Peyer's patch (tissue), 4 donors: ENCODE measurements at regions not wholly inside any gene's neighbourhood (a gene's known extent, or its start where the extent isn't known, plus 50 kb on each side); places are given as distances from the start of the nearest gene placed in this dataset.

Experiments used
- DNase-seq, 3 donors: peaks; one replicate each; pipeline ENCODE4 v3.0.0-alpha.2; 2017 to 2019
- H3K27ac ChIP-seq, 4 donors: fragments of 200-600 bp; sonication (generic); one replicate each; pipeline ENCODE4 v1.5.1; 2016 to 2019
- H3K27me3 ChIP-seq, 2 donors: fragments of 200-600 bp; sonication (generic); one replicate each; pipeline ENCODE4 v1.5.1; 2019
- H3K36me3 ChIP-seq, 3 donors: fragments of 200-600 bp; sonication (generic); one replicate each; pipeline ENCODE4 v1.5.1; 2016 to 2019
- H3K4me1 ChIP-seq, 4 donors: fragments of 200-600 bp; sonication (generic); one replicate each; pipeline ENCODE4 v1.5.1; 2016 to 2019
- H3K4me3 ChIP-seq, 4 donors: fragments of 200-600 bp; sonication (generic); 1 replicate in 3 of 4; 2 replicates in 1 of 4; pipeline ENCODE4 v1.5.1; 2016 to 2019; ENCODE audit warnings: mild to moderate bottlenecking in 1 of 4
- H3K9me3 ChIP-seq, 4 donors: fragments of 200-600 bp; sonication (generic); one replicate each; pipeline ENCODE4 v1.5.1; 2016 to 2019; ENCODE audit warnings: mild to moderate bottlenecking in 1 of 4
- POLR2A ChIP-seq, 2 donors: fragments of 450-650 bp; IDR thresholded peaks; one replicate each; pipeline ENCODE4 v1.5.1; 2017; ENCODE audit warnings: antibody characterized with exemption in 2 of 2, mild to moderate bottlenecking in 2 of 2, moderate library complexity in 2 of 2
- TF ChIP-seq, protein P1 (sequence below), 6 experiments: fragments of 450-650 bp in 4 of 6; fragments of 200-600 bp in 2 of 6; sonication (generic) in 1 of 6; IDR thresholded peaks; one replicate each; pipeline ENCODE4 v1.5.1; 2017 to 2019; ENCODE audit warnings: antibody characterized with exemption in 6 of 6, mild to moderate bottlenecking in 3 of 6, moderate library complexity in 1 of 6

DNA sequence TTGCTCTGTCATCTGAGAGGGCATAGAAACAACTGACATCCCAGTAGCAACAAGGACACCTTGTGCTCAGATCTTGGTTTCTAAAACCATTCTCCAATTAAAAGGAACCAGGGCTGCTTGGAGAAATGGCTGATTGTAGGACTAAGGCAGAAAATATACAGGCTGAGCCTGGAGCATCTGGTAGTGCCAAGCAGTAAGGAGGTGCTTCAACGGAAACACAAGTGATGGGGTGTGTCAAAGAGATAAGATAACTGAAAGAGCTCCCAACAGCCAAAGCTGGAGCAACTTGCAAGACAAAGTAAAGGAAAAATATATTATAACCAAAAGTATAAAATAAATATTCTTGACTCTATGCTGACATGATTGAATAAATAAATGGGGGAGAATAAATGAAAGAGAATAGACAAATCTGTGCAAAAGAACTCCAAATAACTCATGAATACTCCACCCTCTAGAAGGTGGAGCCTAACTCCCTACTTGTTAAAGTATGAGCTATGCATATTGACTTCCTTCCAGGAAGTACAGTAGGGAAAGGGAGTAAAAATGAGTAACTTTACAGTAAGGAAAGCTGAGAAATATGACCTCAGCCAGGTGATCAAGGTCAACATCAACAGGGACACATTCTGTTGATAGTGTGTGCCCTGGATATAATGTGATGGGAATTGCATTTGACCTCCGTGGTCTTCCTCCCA lies 162.4 kb downstream of the NOC3L start:
- DNase-seq = no peak
- no peak overlapping the region for H3K4me3 ChIP-seq
- H3K9me3 ChIP-seq = no peaks in the 10 kb centered on the region

DNA sequence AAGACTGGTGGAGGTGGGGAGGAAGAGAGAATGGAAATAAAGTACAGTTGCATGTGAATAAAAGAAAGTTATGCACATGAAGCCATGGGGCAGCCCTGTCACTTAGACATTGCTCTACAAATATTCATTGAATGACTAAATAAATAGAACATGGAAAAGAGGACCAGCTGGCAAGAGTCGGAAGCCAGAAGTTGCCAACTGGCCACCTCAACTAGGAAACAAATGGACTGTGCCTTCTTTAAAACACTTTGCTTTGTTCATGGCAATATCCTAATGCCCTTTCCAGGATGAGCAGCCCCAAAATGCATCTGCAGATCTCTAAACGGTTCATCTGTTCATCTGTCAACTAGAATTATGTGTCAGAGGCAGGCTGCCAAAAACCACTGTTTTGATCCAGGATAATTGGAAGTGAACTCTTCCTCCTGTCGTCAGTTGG lies 157.3 kb downstream of the NOC3L start:
- no peak for DNase-seq
- Histone ChIP-seq H3K36me3 (no peaks in the 10 kb centered on the region), H3K4me3 (no peak overlapping the region), H3K4me1 (no peaks in the 10 kb centered on the region), H3K27ac (no peak overlapping the region), H3K27me3 (no peaks in the 10 kb centered on the region), H3K9me3 (no peaks in the 10 kb centered on the region)
- TF ChIP-seq POLR2A (IDR thresholded peaks at IDR 0.05) = no peak
- TF ChIP-seq, protein P1, sequence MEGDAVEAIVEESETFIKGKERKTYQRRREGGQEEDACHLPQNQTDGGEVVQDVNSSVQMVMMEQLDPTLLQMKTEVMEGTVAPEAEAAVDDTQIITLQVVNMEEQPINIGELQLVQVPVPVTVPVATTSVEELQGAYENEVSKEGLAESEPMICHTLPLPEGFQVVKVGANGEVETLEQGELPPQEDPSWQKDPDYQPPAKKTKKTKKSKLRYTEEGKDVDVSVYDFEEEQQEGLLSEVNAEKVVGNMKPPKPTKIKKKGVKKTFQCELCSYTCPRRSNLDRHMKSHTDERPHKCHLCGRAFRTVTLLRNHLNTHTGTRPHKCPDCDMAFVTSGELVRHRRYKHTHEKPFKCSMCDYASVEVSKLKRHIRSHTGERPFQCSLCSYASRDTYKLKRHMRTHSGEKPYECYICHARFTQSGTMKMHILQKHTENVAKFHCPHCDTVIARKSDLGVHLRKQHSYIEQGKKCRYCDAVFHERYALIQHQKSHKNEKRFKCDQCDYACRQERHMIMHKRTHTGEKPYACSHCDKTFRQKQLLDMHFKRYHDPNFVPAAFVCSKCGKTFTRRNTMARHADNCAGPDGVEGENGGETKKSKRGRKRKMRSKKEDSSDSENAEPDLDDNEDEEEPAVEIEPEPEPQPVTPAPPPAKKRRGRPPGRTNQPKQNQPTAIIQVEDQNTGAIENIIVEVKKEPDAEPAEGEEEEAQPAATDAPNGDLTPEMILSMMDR (IDR thresholded peaks at IDR 0.05) = no peak

More for the DNA sequence above, 162.4 kb downstream of the NOC3L start:
- Histone ChIP-seq H3K36me3 (no peaks in the 10 kb centered on the region), H3K27ac (no peak overlapping the region), H3K27me3 (no peaks in the 10 kb centered on the region), H3K4me1 (no peaks in the 10 kb centered on the region)
- TF ChIP-seq, protein P1 (IDR thresholded peaks at IDR 0.05) = no peak
- no peak for TF ChIP-seq POLR2A (IDR thresholded peaks at IDR 0.05)

DNA sequence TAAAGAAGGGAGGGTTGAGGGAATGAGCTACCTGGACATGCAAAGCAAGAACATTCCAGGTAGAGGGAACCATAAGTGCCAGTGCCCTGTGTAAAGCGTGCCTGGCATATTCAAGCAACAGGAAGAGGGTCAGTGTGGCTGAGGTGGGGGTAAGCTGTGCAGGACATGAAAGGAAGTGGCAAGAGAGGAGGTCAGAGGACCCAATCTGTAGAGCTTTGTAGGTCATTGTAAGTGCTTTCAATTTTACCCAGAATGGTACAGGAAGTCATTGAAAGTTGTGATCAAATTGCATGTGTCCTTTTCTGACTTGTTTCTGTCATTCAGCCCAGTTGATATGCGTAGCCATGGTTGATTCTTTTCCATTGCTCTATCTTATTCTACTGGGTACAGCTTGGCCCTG lies 156.6 kb downstream of the NOC3L start:
- Histone ChIP-seq H3K4me1 (no peaks in the 10 kb centered on the region), H3K27ac (no peak overlapping the region)

DNA sequence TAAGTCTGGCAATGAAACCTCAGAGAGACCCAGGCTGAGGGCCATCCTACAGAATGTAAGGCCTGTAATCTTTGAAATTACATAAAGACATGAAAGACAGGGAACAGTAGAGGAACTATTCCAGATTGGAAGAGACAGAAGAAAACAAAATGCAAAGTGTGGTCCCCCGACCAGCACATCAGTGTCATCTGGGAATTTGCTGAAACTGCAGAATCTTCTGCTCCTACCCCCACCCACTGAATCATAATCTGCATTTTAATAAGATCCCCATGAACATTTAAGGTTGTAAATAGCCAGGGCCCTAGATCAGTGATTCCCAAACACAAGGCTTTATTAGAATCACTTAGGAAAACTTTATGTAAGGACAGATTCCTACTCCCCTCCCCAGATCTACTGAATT lies 154.4 kb downstream of the NOC3L start:
- Histone ChIP-seq H3K27me3 (no peaks in the 10 kb centered on the region), H3K27ac (no peak overlapping the region), H3K4me1 (no peaks in the 10 kb centered on the region), H3K4me3 (no peak overlapping the region), H3K36me3 (no peaks in the 10 kb centered on the region), H3K9me3 (no peaks in the 10 kb centered on the region)
- no peak for DNase-seq
- TF ChIP-seq, protein P1 (IDR thresholded peaks at IDR 0.05) = no peak
- no peak for TF ChIP-seq POLR2A (IDR thresholded peaks at IDR 0.05)

More for the DNA sequence above, 156.6 kb downstream of the NOC3L start:
- Histone ChIP-seq H3K36me3 (no peaks in the 10 kb centered on the region), H3K4me3 (no peak overlapping the region), H3K27me3 (no peaks in the 10 kb centered on the region), H3K9me3 (no peaks in the 10 kb centered on the region)
- TF ChIP-seq, protein P1 (IDR thresholded peaks at IDR 0.05) = no peak
- TF ChIP-seq POLR2A (IDR thresholded peaks at IDR 0.05) = no peak
- DNase-seq = no peak

DNA sequence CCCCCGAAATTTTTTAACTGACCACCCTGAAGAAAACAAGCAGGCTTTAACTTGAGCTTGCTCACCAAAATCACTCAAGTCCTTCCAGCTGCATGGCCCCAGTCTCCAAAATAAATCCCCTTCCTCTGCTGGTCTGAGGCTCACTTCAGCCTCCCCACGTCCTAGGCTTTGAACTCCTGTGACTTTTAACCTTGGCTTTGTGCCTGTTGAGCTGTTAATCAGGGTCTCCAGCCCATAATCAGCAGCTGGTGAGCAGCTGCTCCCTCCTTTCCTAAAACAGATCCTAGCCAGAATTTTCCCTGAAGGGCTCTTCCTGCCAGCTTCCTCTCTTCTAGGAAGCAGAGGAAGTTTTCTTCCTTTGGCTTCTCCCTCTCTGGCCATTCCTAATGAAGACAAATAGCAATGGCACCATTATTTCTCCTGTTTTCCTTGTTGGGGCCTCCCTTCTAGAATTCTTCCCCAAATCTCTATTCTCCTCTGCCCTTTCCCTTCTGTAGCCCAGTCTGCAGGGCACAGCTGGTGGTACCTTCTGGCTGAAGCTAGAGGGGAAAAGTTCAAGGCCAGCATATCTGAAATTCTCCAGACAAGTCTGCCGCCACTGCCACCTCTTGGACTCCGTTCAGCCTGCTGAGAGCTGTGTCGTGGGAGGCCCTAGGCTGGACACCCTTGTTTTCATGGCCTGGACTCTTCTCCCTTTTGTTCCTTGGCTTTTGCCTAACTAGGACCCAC lies 152.1 kb downstream of the NOC3L start:
- Histone ChIP-seq H3K4me1 (no peaks in the 10 kb centered on the region), H3K36me3 (no peaks in the 10 kb centered on the region), H3K9me3 (no peaks in the 10 kb centered on the region), H3K27me3 (no peaks in the 10 kb centered on the region), H3K4me3 (no peak overlapping the region), H3K27ac (no peak overlapping the region)
- TF ChIP-seq, protein P1 (IDR thresholded peaks at IDR 0.05) = no peak
- no peak for TF ChIP-seq POLR2A (IDR thresholded peaks at IDR 0.05)
- no peak for DNase-seq
